Retinal pigment epithelial cell (primary cell): ENCODE measurements at regions not wholly inside any gene's neighbourhood (a gene's known extent, or its start where the extent isn't known, plus 50 kb on each side); places are given as distances from the start of the nearest gene placed in this dataset.
A peak's percentile ranks its signal among the peaks of the same experiment; 100 is the strongest.

ENCODE experiments used
- DNase-seq: peaks from one replicate; pipeline ENCODE4 v3.0.0-alpha.2; 2010; ENCODE audit warnings: low read depth
- H3K4me3 ChIP-seq: 2 replicates; pipeline ENCODE4 v1.5.1; 2011; ENCODE audit warnings: mild to moderate bottlenecking, low read length, control low read depth, moderate library complexity
- TF ChIP-seq, protein P1 (sequence below): conservative IDR thresholded peaks from 2 replicates; pipeline ENCODE4 v1.5.1; 2011; ENCODE audit warnings: low read depth, low read length, control low read depth, inconsistent platforms

DNA sequence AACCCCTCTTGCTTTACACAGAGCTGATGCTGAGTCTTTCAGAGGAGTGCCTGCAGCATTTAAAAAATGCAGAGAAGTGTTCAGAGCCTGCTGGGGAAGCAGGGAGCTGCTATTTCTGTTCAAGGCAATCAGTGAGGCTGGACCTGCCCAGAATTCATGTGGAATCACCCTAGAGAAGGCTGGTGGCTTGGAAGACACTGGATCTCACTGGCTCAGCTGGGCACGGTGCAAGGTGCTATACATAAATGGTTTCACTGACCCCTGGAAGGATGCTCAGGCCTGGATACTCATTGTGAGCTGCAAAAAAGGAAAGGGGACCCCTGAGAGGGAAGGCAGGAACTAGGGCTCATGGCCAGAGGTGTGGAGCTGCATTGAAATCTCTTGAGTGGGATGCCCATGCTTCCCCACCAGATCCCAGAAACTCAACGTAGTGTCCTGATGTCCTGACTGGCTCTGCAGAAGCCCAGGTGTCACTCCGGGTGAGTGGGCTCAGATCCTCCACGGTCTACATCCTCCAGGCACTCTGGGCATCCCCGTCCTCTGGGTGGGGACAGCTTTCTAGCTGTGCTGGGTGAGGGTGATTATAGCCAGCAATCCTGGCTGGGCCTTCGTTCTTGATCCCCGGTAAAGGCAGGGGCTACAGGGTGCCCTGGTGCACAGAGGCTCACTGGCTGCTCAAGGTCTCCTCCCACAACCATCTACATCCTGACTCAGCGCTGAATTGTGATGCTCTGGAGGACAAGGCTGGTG, 77.2 kb upstream of the TNS3 start:
- H3K4me3 ChIP-seq, result no peak overlapping the region
- TF ChIP-seq, protein P1, sequence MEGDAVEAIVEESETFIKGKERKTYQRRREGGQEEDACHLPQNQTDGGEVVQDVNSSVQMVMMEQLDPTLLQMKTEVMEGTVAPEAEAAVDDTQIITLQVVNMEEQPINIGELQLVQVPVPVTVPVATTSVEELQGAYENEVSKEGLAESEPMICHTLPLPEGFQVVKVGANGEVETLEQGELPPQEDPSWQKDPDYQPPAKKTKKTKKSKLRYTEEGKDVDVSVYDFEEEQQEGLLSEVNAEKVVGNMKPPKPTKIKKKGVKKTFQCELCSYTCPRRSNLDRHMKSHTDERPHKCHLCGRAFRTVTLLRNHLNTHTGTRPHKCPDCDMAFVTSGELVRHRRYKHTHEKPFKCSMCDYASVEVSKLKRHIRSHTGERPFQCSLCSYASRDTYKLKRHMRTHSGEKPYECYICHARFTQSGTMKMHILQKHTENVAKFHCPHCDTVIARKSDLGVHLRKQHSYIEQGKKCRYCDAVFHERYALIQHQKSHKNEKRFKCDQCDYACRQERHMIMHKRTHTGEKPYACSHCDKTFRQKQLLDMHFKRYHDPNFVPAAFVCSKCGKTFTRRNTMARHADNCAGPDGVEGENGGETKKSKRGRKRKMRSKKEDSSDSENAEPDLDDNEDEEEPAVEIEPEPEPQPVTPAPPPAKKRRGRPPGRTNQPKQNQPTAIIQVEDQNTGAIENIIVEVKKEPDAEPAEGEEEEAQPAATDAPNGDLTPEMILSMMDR, result no peak
- no peak for DNase-seq

DNA sequence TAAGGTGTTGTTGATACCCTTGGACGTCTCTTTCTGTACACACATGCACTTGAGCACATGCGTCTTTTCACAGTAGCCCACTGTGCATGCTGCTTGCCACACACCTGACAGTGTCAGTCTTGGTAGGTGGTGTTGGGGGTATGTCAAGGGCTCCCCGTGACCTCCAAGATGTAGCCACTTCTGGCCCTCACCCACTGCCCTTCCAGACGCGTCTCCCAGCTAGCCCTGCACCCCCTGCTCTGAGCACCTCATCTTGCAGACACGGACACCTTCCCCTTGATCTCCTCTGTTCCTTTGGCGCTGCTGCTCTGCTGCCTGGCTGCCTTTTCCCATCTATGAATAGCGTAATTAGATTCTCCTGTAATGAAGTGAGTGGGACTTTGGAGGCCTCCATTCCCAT, 75.2 kb upstream of the TNS3 start:
- TF ChIP-seq, protein P1, result no peak

DNA sequence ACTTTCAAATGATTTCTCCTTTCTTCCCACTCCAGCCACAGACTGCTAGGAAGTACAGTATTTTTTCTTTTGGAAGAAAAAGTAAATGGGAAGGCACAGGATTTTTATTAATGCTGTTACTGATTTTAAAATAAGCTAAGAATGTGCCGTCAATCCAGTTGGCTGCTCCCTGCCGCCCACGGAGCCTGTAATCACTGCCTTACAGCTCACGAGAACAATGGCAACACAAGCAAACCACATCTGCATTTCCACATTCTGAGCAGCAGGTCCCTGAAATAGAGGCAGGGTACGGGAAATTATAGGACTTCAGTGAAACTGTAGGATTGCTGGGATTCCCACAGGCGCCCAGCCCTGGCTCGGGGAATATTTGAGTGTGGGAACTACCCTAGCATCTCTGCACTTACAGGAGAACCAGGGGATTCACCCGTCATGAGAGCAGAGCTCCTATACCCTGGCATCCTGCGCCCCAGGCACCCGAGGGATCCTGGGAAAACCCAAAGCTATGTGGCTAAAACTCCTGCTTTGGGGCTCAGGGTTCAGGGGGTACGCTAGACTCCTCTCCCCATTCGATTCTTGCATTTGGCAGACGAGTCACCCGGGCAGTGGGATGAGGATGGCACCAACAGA, 72.9 kb upstream of the TNS3 start:
- TF ChIP-seq, protein P1, result no peak
- DNase-seq, result no peak
- no peak overlapping the region for H3K4me3 ChIP-seq

More for the DNA sequence above, 75.2 kb upstream of the TNS3 start:
- no peak for DNase-seq
- no peak overlapping the region for H3K4me3 ChIP-seq

DNA sequence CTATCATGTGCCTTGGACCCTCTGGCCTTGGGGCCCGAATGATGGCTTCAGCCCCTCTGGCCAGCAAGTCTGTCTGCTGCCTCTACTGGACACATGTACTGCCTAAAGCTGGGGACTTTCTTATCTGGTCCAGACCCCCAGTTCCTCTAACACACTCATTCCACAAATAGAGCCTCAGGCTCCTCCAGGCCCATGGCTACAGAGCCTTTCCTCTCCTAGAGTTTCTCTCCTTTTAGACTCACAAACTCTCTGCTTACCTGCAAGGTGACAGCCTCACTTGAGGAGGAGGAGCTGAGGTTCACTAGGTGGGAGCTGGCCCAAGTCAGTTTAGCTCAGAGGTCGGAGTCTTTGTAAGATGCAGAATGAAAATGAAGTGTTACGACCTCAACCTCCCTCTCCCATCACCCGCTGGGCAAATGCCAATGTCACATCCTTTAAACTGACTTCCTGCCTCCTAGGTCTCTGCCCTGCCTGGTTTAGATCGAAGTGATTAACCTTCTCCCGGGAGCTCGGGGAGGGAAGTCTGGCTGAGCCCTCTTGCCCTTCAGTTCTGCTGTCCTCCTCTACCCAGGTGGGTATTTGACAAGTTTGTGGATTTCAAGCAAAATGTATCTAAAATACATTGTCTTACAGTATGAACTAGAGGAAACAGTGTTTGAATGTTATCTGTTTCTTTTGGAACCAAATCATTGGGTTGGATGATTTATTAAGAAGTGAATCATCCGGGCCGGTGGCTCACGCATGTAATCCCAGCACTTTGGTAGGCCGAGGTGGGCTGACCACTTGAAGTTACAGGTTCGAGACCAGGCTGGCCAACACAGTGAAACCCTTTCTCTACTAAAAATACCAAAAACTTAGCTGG, 71.9 kb upstream of the TNS3 start:
- DNase-seq, result no peak
- no peak overlapping the region for H3K4me3 ChIP-seq
- TF ChIP-seq, protein P1, result peak; percentile 2

DNA sequence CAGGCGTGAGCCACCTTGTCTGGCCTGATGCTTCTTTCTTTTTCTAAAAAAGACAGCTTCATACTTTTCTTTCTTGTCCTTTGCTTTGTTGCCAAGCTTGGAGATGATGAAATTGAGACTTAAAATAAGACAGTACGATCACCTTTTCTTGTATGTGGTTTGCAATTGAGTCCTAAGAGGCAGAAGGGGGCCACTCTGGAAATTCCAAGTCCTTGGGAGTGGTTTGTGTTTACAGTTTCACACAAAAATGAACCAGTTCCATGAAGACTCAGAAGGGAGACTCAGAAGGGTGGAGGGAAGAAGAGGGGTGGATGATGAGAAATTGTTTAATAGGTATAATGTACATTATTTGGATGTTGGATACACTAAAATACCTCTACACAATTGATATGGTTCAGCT, 70.7 kb upstream of the TNS3 start:
- TF ChIP-seq, protein P1, result no peak
- H3K4me3 ChIP-seq, result no peak overlapping the region
- DNase-seq, result no peak

DNA sequence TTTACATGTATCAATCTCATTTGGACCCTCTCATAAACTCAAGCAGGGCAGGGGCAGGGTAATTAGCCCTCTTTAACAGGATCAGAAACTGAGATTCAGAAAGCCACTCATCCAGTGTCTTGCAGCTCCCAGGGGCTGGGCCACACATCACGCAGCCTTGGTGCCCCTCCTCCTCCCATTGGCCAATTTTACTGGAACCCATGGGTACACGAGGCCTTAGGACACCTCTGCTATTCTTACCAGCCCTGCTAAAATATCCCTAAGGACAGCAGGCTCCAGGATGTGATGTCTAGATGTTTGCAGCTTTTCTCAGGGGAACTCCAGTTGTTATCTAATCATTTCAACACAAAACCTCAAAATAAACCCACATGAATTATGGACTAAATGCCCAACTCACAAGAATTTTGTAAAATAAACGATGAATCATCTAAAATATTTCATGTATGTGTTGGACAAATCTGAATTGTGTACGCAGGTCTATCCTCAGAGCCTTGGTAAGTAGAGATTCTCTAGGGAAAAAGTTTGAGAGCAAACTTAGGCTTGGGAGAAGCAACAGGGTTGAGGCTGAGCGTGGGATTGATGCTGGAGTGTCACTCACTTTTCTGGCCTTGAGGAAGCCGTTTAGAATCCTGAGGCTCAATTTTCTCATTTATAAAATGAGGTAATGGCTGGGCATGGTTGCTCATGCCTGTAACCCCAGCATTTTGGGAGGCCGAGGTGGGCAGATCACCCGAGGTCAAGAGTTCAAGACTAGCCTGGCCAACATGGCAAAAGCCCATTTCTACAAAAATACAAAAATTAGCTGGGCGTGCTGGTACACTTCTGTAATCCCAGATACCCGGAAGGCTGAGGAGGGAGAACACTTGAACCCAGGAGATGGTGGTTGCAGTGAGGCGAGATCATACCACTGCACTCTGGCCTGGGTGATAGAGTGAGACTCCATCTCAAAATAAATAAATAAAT, 69.7 kb upstream of the TNS3 start:
- TF ChIP-seq, protein P1, result no peak
- no peak overlapping the region for H3K4me3 ChIP-seq
- peak; percentile 86 for DNase-seq
